B cell (primary cell): ENCODE measurements at regions not wholly inside any gene's neighbourhood (a gene's known extent, or its start where the extent isn't known, plus 50 kb on each side); places are given as distances from the start of the nearest gene placed in this dataset.

ENCODE experiments used
- EZH2 ChIP-seq: IDR thresholded peaks from 2 replicates; pipeline ENCODE4 v1.6.1; 2012; ENCODE audit warnings: borderline replicate concordance, low read depth, mild to moderate bottlenecking, moderate library complexity, low read length; ENCODE audit not compliant: insufficient read depth, poor library complexity, severe bottlenecking
- TF ChIP-seq, protein P1 (sequence below): fragments of 200-600 bp; IDR thresholded peaks from one replicate; pipeline ENCODE4 v1.8.0; 2022; ENCODE audit warnings: antibody characterized with exemption, mild to moderate bottlenecking

DNA sequence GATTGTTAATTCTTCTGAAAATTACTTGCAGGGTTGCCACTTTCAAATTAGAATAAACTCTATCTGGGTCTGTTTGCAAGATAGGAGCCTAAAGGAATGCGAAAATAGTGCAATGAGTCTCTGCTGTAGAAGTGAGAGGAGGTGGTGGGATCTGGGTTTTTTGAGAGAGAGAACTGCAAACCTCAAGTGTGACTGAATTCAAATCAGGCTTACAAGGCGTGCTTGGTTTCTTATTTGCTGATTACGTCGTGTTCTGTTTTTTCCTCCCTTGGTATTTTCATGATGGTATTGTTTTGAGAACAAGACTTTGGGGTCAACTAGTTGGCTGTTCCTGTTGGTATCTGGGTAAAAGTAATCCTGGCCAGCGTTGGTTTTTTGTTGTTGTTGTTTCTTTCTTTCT, 490.9 kb upstream of the CFAP20DC start:
- TF ChIP-seq, protein P1, sequence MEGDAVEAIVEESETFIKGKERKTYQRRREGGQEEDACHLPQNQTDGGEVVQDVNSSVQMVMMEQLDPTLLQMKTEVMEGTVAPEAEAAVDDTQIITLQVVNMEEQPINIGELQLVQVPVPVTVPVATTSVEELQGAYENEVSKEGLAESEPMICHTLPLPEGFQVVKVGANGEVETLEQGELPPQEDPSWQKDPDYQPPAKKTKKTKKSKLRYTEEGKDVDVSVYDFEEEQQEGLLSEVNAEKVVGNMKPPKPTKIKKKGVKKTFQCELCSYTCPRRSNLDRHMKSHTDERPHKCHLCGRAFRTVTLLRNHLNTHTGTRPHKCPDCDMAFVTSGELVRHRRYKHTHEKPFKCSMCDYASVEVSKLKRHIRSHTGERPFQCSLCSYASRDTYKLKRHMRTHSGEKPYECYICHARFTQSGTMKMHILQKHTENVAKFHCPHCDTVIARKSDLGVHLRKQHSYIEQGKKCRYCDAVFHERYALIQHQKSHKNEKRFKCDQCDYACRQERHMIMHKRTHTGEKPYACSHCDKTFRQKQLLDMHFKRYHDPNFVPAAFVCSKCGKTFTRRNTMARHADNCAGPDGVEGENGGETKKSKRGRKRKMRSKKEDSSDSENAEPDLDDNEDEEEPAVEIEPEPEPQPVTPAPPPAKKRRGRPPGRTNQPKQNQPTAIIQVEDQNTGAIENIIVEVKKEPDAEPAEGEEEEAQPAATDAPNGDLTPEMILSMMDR: no peak
- TF ChIP-seq EZH2: no peak
